HG02884 (cell line): ENCODE measurements at regions not wholly inside any gene's neighbourhood (a gene's known extent, or its start where the extent isn't known, plus 50 kb on each side); places are given as distances from the start of the nearest gene placed in this dataset.
A peak's percentile ranks its signal among the peaks of the same experiment; 100 is the strongest.

Experiments
- ATAC-seq: cut with Tn5 transposase; IDR thresholded peaks from one replicate; pipeline ENCODE4 v1.9.1; 2021; ENCODE audit warnings: mild to moderate bottlenecking, moderate library complexity; ENCODE audit not compliant: unreplicated experiment

- no peak for ATAC-seq
These were observed 365.5 kb downstream of the FIGN start for GRCh38 chr2:163370169-163370886.

GRCh38 chr2:163369111-163369510, 366.7 kb downstream of the FIGN start:
- no peak for ATAC-seq

- no peak for ATAC-seq
These were observed 367.2 kb downstream of the FIGN start for GRCh38 chr2:163368655-163369054.

- no peak for ATAC-seq
These were observed 367.8 kb downstream of the FIGN start for GRCh38 chr2:163367825-163368582.

- no peak for ATAC-seq
These were observed 371.1 kb downstream of the FIGN start for GRCh38 chr2:163364736-163365135.

GRCh38 chr2:163353551-163353950, 382.3 kb downstream of the FIGN start:
- no peak for ATAC-seq

- ATAC-seq = no peak
These were observed 383.8 kb downstream of the FIGN start for GRCh38 chr2:163351966-163352365.

GRCh38 chr2:163351143-163351542, 384.7 kb downstream of the FIGN start:
- no peak for ATAC-seq

- ATAC-seq = no peak
These were observed 386.9 kb downstream of the FIGN start for GRCh38 chr2:163348857-163349380.

GRCh38 chr2:163347982-163348856, 387.6 kb downstream of the FIGN start:
- no peak for ATAC-seq

GRCh38 chr2:163345795-163346573, 389.8 kb downstream of the FIGN start:
- ATAC-seq = peak; percentile 88

GRCh38 chr2:163343316-163343715, 392.5 kb downstream of the FIGN start:
- no peak for ATAC-seq

- ATAC-seq = no peak
These were observed 394.4 kb downstream of the FIGN start for GRCh38 chr2:163341426-163341825.

GRCh38 chr2:163338270-163338669, 397.5 kb downstream of the FIGN start:
- no peak for ATAC-seq

- ATAC-seq = no peak
These were observed 411.1 kb downstream of the FIGN start for GRCh38 chr2:163324677-163325076.

GRCh38 chr2:163319006-163319405, 416.8 kb downstream of the FIGN start:
- ATAC-seq = no peak

- no peak for ATAC-seq
These were observed 421.1 kb downstream of the FIGN start for GRCh38 chr2:163314712-163315111.

GRCh38 chr2:163312713-163313112, 423.1 kb downstream of the FIGN start:
- ATAC-seq = no peak

- no peak for ATAC-seq
These were observed 429.2 kb downstream of the FIGN start for GRCh38 chr2:163306647-163307046.

GRCh38 chr2:163302141-163302540, 433.7 kb downstream of the FIGN start:
- ATAC-seq = no peak
